ENCODE measurements at regions not wholly inside any gene's neighbourhood (a gene's known extent, or its start where the extent isn't known, plus 50 kb on each side); places are given as distances from the start of the nearest gene placed in this dataset.

DNA sequence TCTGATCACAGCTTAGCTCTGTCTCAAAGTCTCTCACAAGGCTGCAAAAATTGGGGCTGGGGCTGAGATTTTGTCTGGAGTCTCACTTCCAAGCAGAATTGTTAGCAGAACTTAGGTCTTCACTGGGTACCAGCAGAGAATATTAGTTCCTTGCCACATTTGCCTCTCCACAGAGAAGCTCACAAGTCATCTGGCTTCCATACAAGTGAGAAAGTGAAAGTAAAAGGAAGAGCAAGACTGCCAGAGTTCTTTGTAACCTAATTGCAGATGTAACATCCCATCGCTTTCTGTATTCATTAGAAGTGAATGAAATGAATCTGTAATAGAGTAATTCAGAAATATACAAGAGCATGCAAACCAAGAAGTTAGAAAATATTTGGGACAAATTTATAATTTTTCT, 624.1 kb upstream of the GNPDA2 start:
- H3K4me1 ChIP-seq = no peaks in the 10 kb centered on the region
- no peak overlapping the region for H3K27ac ChIP-seq
- WGBS, 3 donors = 11 to 20% (median 16%) methylated on average over 1 of the region's 1 CpG
- ATAC-seq (no peak), DNase-seq (no peak)
- peak overlapping the region; percentile 26 for H3K4me3 ChIP-seq
- H3K36me3 ChIP-seq (ENCODE audit: insufficient read depth in 1 of 2, low read depth in 1 of 2) = no peaks in the 10 kb centered on the region
- no peaks in the 10 kb centered on the region for H3K9me3 ChIP-seq
- no peaks in the 10 kb centered on the region for H3K27me3 ChIP-seq (ENCODE audit: insufficient read depth in 3 of 3, low read length in 2 of 3)
- intact Hi-C loops (cut with DNase I) = no loop called here
- TF ChIP-seq, protein P1, sequence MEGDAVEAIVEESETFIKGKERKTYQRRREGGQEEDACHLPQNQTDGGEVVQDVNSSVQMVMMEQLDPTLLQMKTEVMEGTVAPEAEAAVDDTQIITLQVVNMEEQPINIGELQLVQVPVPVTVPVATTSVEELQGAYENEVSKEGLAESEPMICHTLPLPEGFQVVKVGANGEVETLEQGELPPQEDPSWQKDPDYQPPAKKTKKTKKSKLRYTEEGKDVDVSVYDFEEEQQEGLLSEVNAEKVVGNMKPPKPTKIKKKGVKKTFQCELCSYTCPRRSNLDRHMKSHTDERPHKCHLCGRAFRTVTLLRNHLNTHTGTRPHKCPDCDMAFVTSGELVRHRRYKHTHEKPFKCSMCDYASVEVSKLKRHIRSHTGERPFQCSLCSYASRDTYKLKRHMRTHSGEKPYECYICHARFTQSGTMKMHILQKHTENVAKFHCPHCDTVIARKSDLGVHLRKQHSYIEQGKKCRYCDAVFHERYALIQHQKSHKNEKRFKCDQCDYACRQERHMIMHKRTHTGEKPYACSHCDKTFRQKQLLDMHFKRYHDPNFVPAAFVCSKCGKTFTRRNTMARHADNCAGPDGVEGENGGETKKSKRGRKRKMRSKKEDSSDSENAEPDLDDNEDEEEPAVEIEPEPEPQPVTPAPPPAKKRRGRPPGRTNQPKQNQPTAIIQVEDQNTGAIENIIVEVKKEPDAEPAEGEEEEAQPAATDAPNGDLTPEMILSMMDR (IDR thresholded peaks at IDR 0.05) = no peak

- ATAC-seq (no peak), DNase-seq (no peak)
- Histone ChIP-seq H3K27me3 (ENCODE audit: insufficient read depth in 3 of 3, low read length in 2 of 3) (no peaks in the 10 kb centered on the region), H3K36me3 (ENCODE audit: insufficient read depth in 1 of 2, low read depth in 1 of 2) (no peaks in the 10 kb centered on the region), H3K9me3 (no peaks in the 10 kb centered on the region), H3K4me1 (no peaks in the 10 kb centered on the region), H3K27ac (no peak overlapping the region), H3K4me3 (no peak overlapping the region)
- intact Hi-C loops (cut with DNase I) = no loop called here
- 80 to 94% (median 82%) methylated on average over 1 of the region's 1 CpG for WGBS, 3 donors
- TF ChIP-seq, protein P1 (IDR thresholded peaks at IDR 0.05) = no peak
Measured at GRCh38 chr4:45349859-45350258, 623.5 kb upstream of the GNPDA2 start.

- H3K4me1 ChIP-seq = no peaks in the 10 kb centered on the region
- ATAC-seq (no peak), DNase-seq (no peak)
- intact Hi-C loops (cut with DNase I) = no loop called here
- H3K9me3 ChIP-seq = no peaks in the 10 kb centered on the region
- H3K27ac ChIP-seq = no peak overlapping the region
- H3K27me3 ChIP-seq (ENCODE audit: insufficient read depth in 3 of 3, low read length in 2 of 3) = no peaks in the 10 kb centered on the region
- 40 to 57% (median 43%) methylated on average over 4 of the region's 4 CpGs for WGBS, 3 donors
- TF ChIP-seq, protein P1 (IDR thresholded peaks at IDR 0.05) = no peak
- no peak overlapping the region for H3K4me3 ChIP-seq
- H3K36me3 ChIP-seq (ENCODE audit: insufficient read depth in 1 of 2, low read depth in 1 of 2) = no peaks in the 10 kb centered on the region
Measured at GRCh38 chr4:45346816-45347435, 620.6 kb upstream of the GNPDA2 start.

DNA sequence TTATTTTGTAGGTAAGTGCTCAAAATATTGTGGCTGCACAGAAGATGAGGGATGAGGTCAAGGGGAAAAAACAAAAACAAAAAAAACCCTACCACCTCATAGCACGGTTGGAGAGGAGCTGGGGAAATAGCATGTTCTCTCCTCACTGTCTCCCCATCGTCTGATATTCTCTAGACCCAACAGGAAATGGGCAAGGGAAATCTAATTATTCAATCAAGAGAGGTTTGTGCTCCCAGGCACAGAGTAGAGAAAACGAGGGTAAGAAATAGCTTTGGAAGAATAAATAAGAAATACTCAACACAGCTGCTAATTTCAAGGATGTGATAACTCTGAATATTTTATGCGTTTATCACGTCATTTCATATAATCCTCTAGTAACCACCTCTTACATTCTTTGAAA, 619.2 kb upstream of the GNPDA2 start:
- Histone ChIP-seq H3K36me3 (ENCODE audit: insufficient read depth in 1 of 2, low read depth in 1 of 2) (no peaks in the 10 kb centered on the region), H3K4me3 (no peak overlapping the region), H3K27me3 (ENCODE audit: insufficient read depth in 3 of 3, low read length in 2 of 3) (no peaks in the 10 kb centered on the region), H3K27ac (no peak overlapping the region), H3K9me3 (no peaks in the 10 kb centered on the region), H3K4me1 (no peaks in the 10 kb centered on the region)
- 32 to 49% (median 39%) methylated on average over 5 of the region's 5 CpGs for WGBS, 3 donors
- DNase-seq = no peak
- TF ChIP-seq, protein P1 (IDR thresholded peaks at IDR 0.05) = no peak
- intact Hi-C loops (cut with DNase I) = no loop called here
- ATAC-seq = no peak

GRCh38 chr4:45331802-45332201, 605.4 kb upstream of the GNPDA2 start:
- Histone ChIP-seq H3K4me3 (no peak overlapping the region), H3K27me3 (ENCODE audit: insufficient read depth in 3 of 3, low read length in 2 of 3) (no peaks in the 10 kb centered on the region), H3K36me3 (ENCODE audit: insufficient read depth in 1 of 2, low read depth in 1 of 2) (no peaks in the 10 kb centered on the region), H3K27ac (no peak overlapping the region), H3K9me3 (no peaks in the 10 kb centered on the region), H3K4me1 (no peaks in the 10 kb centered on the region)
- intact Hi-C loops (cut with DNase I) = no loop called here
- ATAC-seq = no peak
- TF ChIP-seq, protein P1 (IDR thresholded peaks at IDR 0.05) = no peak
- no peak for DNase-seq
- WGBS, 3 donors = 75 to 87% (median 77%) methylated on average over 5 of the region's 5 CpGs
